NT2/D1 (cell line): ENCODE measurements at regions not wholly inside any gene's neighbourhood (a gene's known extent, or its start where the extent isn't known, plus 50 kb on each side); places are given as distances from the start of the nearest gene placed in this dataset.

ENCODE experiments used
- SUZ12 ChIP-seq: IDR thresholded peaks from 2 replicates; pipeline ENCODE4 v1.6.1; 2011; ENCODE audit not compliant: insufficient read length, insufficient read depth; ENCODE audit errors: extremely low read depth
- YY1 ChIP-seq: IDR thresholded peaks from 2 replicates; pipeline ENCODE4 v1.6.1; 2011; ENCODE audit not compliant: insufficient read length, insufficient read depth
- ZNF274 ChIP-seq: IDR thresholded peaks from 2 replicates; pipeline ENCODE4 v1.6.1; 2011; ENCODE audit warnings: mild to moderate bottlenecking, low read depth, low read length

GRCh38 chr20:18913701-18914100, 100.1 kb downstream of the SCP2D1 start:
- TF ChIP-seq SUZ12: no peak
- TF ChIP-seq YY1: no peak
- no peak for TF ChIP-seq ZNF274
